NCI-H446 (cell line): ENCODE measurements at regions not wholly inside any gene's neighbourhood (a gene's known extent, or its start where the extent isn't known, plus 50 kb on each side); places are given as distances from the start of the nearest gene placed in this dataset.

ENCODE experiments used
- DNase-seq, 2 experiments: peaks; one replicate each; lab custom pipeline; 2025; lab: John Stamatoyannopoulos, UW

GRCh38 chr2:153004627-153005026 is 286.2 kb downstream of the ARL6IP6 start:
- DNase-seq, result no peak

GRCh38 chr2:152974146-152974545 is 255.7 kb downstream of the ARL6IP6 start:
- DNase-seq, result no peak

GRCh38 chr2:152971685-152972084 is 253.3 kb downstream of the ARL6IP6 start:
- no peak for DNase-seq

GRCh38 chr2:152962446-152962845 is 244.0 kb downstream of the ARL6IP6 start:
- DNase-seq, result no peak

GRCh38 chr2:152961351-152961750 is 242.9 kb downstream of the ARL6IP6 start:
- DNase-seq, result no peak

- DNase-seq, result no peak
Measured at GRCh38 chr2:152950126-152950525, 231.7 kb downstream of the ARL6IP6 start.

- no peak for DNase-seq
Measured at GRCh38 chr2:152944099-152944498, 225.7 kb downstream of the ARL6IP6 start.

GRCh38 chr2:152942940-152943440 is 224.6 kb downstream of the ARL6IP6 start:
- no peak for DNase-seq

GRCh38 chr2:152930501-152930900 is 212.1 kb downstream of the ARL6IP6 start:
- DNase-seq, result no peak

- DNase-seq, result no peak
Measured at GRCh38 chr2:152929628-152930027, 211.2 kb downstream of the ARL6IP6 start.

GRCh38 chr2:152925547-152926448 is 207.4 kb downstream of the ARL6IP6 start:
- peak; percentile 66 to 83 for DNase-seq

- peak in 1 of 2 experiments; percentile 31 for DNase-seq
Measured at GRCh38 chr2:152924722-152925121, 206.3 kb downstream of the ARL6IP6 start.

GRCh38 chr2:152924219-152924618 is 205.8 kb downstream of the ARL6IP6 start:
- DNase-seq, result no peak

GRCh38 chr2:152920846-152921245 is 202.4 kb downstream of the ARL6IP6 start:
- no peak for DNase-seq

GRCh38 chr2:152910970-152911369 is 192.6 kb downstream of the ARL6IP6 start:
- no peak for DNase-seq

GRCh38 chr2:152907046-152907445 is 188.6 kb downstream of the ARL6IP6 start:
- DNase-seq, result no peak

GRCh38 chr2:152894051-152894450 is 175.6 kb downstream of the ARL6IP6 start:
- no peak for DNase-seq

- peak; percentile 31 to 54 for DNase-seq
Measured at GRCh38 chr2:152890736-152891135, 172.3 kb downstream of the ARL6IP6 start.

GRCh38 chr2:152883951-152884487 is 165.6 kb downstream of the ARL6IP6 start:
- DNase-seq, result no peak

- no peak for DNase-seq
Measured at GRCh38 chr2:152881527-152881926, 163.1 kb downstream of the ARL6IP6 start.

GRCh38 chr2:152879275-152879674 is 160.9 kb downstream of the ARL6IP6 start:
- no peak for DNase-seq

GRCh38 chr2:152875701-152876695 is 157.6 kb downstream of the ARL6IP6 start:
- no peak for DNase-seq
